Erythroblast (primary cell): ENCODE measurements at regions not wholly inside any gene's neighbourhood (a gene's known extent, or its start where the extent isn't known, plus 50 kb on each side); places are given as distances from the start of the nearest gene placed in this dataset.

Experiments
- GATA1 ChIP-seq: IDR thresholded peaks from 2 replicates; pipeline ENCODE4 v1.6.1; 2011; ENCODE audit warnings: low read depth, mild to moderate bottlenecking, control low read depth, low read length, moderate library complexity
- POLR2A ChIP-seq: IDR thresholded peaks from 2 replicates; pipeline ENCODE4 v1.6.1; 2011; ENCODE audit warnings: mild to moderate bottlenecking, low read length

DNA sequence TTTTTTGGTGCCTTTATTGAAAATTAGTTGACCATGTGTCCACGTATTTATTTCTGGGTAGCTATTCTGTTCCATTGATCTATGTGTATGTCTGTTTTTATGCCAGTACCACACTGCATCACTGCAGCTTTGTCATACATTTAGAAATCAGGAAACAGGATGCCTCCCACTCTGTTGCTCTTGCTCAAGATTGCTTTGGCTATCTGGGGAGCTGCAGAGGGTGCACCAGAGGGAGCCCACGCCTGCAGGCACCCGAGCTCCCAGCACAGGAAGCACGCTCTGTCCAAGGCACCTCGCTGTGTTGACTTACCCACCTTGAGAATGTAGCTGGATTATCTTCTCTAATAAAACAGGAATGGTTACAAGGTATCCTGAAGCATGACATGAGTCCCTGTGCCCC lies 301.7 kb downstream of the TCERG1L start:
- TF ChIP-seq POLR2A (no peak), GATA1 (no peak)
